T-helper 2 cell (primary cell): ENCODE measurements at regions not wholly inside any gene's neighbourhood (a gene's known extent, or its start where the extent isn't known, plus 50 kb on each side); places are given as distances from the start of the nearest gene placed in this dataset.
"Not testable (repeated sequence)": the region's sequence is repeated elsewhere in the genome, so short reads cannot be mapped to it uniquely, and the experiment has no call there.

Experiments
- DNase-seq, 5 experiments: peaks; one replicate each; pipeline versions ENCODE4 v3.0.0 to v3.0.0-alpha.2; 2012 to 2022

- DNase-seq = no peak
Observed at GRCh38 chr13:100810481-100810880, 135.9 kb upstream of the TMTC4 start.

GRCh38 chr13:100809856-100810255 is 135.3 kb upstream of the TMTC4 start:
- no peak for DNase-seq

DNA sequence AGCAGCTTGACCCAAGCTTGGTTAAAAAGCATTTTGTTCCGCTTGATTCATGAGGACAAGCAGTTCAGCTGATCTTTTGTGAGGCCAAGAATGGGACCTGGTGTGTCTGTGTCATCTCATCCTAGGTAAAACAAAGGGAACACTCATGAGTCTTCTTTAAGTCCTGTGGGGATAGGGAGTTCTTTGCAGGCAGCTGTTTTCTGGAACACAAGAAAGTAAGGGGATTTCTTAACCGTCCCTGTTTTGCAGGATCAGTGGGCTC is 134.5 kb upstream of the TMTC4 start:
- no peak for DNase-seq

DNA sequence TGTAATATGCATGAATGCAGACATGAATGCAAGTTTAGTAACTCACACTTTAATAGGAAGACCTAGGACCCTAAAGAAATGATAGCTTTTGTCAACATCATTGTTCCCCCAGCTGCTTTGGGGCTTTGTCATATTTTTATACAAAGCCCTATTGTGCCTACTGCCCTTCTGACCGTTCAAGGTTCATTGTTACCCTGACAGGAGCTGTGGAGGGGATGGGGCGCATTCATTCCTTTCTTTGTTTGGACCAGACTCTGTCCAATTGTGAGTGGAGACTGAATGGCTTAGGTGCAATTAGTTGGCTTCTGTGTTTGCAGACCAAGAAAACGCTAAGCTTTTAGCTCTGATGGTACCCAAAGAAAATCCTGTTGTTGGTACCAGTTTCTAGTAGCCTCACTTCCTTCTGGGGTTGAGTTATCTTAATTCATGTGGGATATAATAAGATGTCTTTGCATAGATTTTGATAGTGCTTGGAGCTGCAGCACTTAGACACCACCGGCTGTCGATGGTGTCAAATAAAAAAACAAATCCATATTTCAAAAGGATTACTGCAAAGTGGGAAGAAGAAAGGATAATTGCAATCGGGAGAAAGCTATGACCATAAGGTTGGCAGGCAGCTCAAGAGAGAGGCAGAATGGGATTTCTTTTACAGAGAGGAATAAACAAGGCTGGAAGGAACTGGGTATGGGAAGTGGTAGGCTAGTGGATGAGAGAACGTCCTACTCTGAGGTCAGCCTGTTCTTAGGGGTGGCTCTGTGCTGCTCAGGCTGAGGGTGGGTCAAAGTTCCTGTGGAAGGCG is 133.9 kb upstream of the TMTC4 start:
- DNase-seq = no peak

GRCh38 chr13:100803091-100803490 is 128.5 kb upstream of the TMTC4 start:
- DNase-seq = no peak

DNA sequence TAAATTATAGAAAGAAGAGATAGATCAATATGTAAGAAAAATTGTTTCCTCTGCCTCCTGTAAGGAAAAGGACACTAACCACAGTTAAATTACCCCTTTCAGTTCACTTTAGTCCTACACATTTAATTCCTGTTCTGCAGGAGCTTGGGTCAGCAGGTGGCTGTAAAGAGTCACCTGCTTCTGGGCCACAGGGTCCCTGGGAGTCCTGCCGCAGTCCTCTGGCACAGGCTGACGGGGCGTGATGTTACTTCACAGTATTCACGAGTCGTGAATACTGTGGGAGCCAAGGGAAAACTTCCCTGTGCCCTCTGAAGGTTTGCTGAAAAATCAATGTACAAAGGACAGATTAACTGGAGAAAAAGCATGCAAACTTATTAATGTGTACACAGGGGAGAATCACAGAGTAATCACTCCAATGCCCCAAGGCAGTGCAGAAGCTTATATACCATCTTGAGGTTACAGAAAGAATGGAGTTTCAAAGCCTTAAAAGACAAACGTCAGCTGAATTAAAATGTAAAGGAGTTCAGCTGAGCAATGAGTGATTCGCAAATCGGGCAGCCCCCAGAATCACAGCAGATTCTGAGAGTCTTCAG is 125.8 kb upstream of the TMTC4 start:
- no peak for DNase-seq

- no peak for DNase-seq
Observed at GRCh38 chr13:100798739-100799361, 124.3 kb upstream of the TMTC4 start.

GRCh38 chr13:100797921-100798320 is 123.3 kb upstream of the TMTC4 start:
- no peak for DNase-seq

GRCh38 chr13:100796463-100796862 is 121.9 kb upstream of the TMTC4 start:
- no peak for DNase-seq

- DNase-seq = no peak
Observed at GRCh38 chr13:100794575-100794974, 120.0 kb upstream of the TMTC4 start.

DNA sequence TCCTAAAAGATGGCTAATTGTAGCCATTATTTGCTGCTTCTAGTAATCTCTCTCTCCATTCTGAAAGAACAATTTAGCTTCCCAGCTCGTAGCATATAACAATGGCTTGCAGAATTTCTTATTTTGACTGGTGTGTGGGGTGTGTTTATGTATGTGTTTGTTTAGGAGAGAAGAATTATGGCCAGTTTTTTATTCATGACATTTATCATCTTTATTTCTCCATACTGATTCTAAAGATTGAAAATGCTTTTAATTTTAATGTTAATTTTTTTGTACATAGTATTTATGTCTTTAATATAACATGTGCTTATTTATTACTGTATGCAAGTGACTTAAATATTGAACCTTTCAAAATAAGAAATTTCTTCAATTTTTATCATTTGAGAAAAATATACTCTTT is 115.8 kb upstream of the TMTC4 start:
- no peak for DNase-seq

GRCh38 chr13:100789968-100790367 is 115.4 kb upstream of the TMTC4 start:
- peak in 1 of 5 experiments; percentile 37 for DNase-seq

DNA sequence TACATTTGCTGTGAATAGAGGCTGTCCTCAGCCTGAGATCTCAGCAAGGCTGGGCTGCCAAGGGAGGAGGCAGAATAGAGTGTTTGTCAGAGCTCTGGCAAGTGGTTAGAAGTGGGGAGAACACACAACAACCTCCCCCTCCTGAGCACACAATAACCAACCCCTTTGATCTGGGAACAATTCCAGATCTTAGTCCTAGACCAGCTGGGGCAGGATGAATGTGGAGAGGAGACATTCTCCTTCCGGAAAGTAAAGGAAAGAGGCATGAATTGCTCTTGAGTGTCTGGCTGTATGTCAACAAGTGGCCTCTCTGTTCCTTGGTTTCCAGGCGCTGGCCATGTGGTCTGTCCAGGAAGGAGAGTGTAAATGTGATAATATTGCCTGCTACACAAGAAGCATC is 114.9 kb upstream of the TMTC4 start:
- DNase-seq = no peak

DNA sequence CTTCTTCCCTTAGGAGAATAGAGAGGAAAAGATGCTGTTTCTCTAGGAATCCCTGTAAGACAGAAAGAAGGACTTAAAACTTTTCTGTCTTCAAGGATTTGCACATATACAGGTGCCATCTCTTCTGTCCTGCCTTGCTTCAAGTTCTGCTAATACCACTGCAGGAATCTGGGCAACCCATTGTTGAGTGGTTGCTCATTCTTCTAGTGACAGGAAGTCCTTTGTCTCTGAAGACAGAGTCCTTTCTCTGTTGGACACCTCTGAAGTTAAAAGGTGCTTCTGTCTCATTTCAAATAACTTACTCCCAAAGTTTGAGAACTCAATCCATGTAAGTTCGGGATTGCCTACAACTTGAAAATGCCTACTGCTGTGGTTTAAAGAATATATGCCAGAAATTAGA is 114.4 kb upstream of the TMTC4 start:
- no peak for DNase-seq

DNA sequence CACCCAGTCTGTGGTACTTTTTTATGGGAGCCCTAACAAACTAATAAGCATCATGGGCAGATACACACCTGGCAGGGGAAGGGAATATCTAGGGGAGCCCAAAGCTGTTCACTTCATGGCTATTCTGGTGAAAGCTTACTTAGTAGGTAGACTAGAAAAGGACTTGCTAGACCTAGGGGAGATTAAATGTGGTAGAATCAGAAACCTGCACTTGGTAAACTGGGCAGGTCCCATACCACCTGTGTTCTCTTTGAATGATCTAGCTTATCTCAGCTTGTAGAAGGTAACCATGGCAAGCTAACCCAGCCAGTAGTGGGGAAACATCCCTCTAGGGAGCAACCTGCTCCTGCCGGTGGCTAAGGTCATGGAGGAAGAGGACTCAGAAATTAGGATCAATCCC is 113.9 kb upstream of the TMTC4 start:
- DNase-seq = no peak

- no peak for DNase-seq
Observed at GRCh38 chr13:100787899-100788298, 113.3 kb upstream of the TMTC4 start.

GRCh38 chr13:100776686-100777085 is 102.1 kb upstream of the TMTC4 start:
- not testable (repeated sequence) for DNase-seq

DNA sequence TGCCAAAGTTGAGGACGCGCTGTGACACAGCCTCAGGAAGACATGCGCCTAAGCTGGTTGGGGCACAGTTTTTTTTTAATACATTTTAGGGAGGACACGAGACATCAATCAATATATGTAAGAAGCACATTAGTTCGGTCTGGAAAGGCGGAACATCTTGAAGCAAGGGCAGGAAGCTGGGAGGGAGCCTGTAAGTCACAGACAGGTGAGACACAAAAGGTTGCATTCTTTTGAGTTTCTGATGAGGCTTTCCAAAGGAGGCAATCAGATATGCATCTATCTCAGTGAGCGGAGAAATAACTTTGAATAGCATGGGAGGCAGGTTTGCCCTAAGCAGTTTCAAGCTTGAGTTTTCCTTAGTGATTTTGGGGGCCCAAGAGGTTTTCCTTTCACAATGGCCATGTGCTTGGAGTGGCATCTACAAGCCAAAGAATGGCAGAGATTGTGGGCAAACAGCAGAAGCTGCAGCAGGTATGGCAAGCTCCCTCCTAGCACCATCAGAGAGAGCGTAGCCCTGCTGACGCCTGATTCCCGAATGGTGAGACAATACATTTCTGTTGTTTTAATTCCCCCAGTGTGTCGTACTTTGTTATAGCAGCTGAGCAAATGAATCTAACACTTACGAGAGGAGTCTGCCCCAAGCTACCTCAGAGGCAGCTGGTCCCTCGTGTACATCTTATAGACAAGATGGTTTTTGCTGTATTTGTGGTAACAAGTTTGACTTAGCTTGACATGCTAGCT is 99.5 kb upstream of the TMTC4 start:
- no peak for DNase-seq

DNA sequence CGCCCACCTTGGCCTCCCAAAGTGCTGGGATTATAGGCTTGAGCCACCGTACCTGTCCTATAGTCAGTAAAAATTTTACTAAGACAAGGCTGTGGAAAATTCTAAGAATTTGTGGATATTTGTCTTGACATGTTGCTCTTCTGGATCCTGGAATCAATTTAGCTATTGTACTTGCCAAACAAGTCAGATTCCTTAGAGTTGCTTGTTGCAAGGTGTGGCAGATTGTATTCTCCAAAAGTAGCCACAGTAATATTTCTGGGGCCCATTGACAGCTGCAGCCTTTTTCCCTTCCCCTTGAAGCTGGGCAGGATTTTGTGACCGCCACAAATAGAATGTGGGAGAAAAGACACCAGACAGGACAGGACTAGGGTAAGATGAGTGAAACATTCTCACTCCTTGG is 98.8 kb upstream of the TMTC4 start:
- no peak for DNase-seq

DNA sequence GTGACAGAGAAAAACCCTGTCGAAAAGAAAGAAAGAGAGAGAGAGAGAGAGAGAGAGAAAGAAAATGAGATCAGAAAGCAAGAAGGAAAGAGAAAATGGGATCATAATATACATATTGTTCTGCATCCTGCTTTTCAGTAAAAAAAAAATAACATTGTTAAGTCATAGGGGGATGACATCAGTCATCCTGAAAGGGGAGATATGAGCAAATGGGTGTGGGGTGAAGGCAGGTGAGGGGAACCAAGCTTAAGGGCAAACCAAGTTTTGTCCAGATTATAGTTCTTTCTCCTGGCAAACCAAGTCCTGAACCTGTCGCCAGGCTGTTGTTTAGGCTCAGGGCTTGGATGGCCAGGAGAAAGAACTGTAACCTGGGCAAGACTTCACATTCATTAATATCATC is 92.6 kb upstream of the TMTC4 start:
- peak in 1 of 5 experiments; percentile 2 for DNase-seq

DNA sequence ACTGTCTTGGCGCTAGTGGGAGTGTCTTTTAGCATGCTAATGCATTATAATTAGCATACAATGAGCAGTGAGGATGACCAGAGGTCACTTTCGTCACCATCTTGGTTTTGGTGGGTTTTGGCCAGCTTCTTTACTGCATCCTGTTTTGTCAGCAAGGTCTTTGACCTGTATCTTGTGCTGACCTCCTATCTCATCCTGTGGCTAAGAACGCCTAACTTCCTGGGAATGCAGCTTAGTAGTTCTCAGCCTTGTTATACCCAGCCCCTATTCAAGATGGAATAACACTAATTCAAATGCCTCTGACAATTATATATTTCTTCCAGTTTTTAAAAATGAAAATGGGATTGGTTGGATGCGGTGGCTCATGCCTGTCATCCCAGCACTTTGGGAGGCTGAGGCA is 92.0 kb upstream of the TMTC4 start:
- DNase-seq = not testable (repeated sequence)

DNA sequence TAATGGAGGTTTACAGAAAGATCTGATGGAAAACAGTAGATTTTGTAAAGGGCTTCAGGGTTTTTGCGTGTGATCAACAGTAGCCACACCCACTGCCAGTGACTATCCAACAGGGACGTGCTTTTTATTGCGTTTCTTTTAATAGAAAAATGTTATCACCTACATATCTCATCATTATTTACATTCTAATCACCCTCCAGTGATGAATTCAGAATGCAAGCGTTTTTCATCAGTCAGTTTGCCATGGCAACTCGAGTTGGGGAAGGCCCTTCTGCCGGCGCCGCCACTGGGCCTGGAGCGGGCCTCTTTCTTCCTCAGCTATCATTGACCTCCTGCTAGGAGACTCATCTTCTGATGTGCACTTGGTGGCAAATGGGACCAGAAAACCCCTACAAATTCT is 90.3 kb upstream of the TMTC4 start:
- DNase-seq = no peak

DNA sequence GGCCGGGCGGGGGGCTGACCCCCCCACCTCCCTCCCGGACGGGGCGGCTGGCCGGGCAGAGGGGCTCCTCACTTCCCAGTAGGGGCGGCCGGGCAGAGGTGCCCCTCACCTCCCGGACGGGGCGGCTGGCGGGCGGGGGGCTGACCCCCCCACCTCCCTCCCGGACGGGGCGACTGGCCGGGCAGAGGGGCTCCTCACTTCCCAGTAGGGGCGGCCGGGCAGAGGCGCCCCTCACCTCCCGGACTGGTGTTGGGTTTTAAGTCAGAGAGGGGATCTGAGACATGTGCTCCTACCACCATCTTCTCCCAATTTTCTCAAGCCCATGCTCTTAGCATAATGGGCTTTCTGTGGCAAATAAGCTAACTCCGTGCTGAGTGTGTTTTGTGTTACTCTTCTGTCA is 87.5 kb upstream of the TMTC4 start:
- DNase-seq = not testable (repeated sequence)

DNA sequence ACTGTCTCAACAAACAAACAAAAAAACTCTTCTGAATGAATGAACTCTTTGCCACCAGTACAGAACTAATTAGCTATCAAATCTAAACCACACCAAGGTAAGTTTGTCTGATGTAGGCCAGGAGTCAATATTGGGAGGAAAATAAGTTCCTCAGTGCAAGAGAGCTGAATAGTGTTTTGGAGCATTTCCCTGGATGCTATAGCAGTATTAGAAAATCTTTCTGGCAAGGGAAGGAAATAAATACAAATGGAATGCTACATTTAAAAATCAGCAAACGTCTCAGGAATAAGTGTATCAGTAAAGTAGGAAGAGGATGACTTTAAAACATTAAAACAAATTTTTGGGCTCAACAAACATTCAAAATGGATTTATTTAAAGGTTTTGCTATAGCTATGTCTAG is 81.3 kb upstream of the TMTC4 start:
- DNase-seq = no peak
